DMS114 treated with DMSO at 0.1 percent for 48 hours (cell line): ENCODE measurements at regions not wholly inside any gene's neighbourhood (a gene's known extent, or its start where the extent isn't known, plus 50 kb on each side); places are given as distances from the start of the nearest gene placed in this dataset.
"Not testable (repeated sequence)": the region's sequence is repeated elsewhere in the genome, so short reads cannot be mapped to it uniquely, and the experiment has no call there.

Source experiments
- DNase-seq: peaks from one replicate; lab custom pipeline; 2025; ENCODE audit not compliant: unreplicated experiment; lab: John Stamatoyannopoulos, UW

DNA sequence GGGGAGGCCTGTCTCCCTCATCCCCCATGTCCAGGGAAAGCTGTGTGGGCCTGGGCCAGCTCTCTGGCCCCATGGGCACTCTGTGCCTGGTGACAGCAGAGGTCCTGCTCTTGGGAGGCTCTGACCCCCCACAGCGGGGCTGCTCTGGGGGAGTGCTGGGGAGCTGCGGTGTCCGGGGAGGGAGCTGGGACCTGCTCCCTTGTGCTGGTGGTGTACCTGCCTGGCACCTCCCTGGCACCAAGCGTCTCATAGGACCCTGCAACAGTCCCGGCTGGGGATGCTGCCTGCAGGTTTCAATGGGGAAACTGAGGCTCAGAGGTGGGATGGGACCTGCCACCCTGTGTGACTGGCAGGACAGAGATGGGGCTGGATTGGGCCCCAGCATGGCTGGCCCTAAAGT is 111.3 kb downstream of the KIF26A start:
- DNase-seq = no peak

GRCh38 chr14:104250175-104250574 is 111.8 kb downstream of the KIF26A start:
- DNase-seq = no peak

DNA sequence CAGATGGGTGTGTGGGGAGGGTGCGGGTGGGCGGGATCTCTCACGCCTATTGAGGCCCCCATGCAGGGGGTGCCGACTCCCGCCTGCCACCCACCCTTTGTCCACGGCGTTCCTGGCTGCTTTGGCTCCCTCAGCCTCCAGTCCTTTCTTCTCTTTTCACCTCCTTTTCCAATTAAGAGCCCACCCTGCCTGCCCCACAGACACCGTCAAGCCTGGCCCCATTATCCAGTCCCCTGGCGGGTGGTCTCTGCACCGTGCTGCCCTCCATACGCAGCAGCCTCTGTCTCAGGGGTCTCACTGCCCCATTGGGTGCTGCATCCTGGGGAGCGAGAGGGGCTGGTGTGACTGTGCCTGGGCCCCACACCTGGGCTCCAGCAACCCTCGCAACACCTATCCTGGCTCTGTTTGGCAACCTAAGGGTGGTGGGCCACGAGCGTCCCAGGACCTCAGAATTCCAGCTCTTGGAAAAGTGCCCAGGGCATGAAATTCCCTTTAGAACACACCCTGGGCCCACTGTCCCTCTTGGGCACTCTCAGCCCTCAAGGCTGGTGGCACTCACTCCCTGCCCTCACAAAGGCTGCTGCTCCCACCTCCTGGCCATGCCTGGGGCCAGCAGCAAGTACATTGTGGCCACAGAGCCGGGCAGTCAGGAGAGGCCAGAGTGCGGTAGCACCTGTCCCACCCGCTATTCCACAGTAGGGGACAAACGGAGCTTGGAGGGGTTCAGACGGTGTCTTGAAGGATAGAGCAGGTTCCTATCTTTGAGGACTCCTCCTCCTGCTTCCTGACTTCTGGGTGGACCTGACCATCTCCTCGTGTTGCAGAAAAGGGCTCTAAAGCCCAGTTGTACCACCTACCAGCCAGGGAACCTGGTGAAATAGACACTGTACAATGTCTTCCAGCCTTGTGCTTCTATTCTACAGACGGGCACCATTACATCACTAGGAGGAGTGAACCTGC is 114.1 kb downstream of the KIF26A start:
- DNase-seq = no peak

GRCh38 chr14:104253223-104253822 is 114.9 kb downstream of the KIF26A start:
- no peak for DNase-seq

DNA sequence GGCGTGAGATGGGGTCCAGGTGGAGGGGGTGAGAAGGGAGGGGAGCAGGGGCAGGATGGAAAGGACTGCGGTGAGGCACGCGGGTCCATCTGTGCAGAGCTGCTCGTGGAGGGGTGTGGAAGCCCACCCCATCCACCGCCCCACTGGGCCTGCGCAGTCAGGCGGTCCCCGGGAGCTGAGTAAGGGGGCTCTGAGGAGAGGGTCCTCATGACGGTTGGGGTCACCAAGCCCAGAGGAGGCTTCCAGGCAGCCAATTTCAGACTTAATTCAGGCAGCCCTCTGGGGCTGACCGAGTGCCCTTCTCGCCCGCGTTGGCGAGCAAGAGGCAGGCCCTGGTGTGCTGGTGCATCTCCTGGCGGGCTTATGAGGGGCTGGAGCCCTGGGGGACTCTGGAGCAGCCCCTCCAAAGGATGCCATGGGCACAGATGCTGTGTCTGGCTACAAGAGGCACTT is 115.5 kb downstream of the KIF26A start:
- DNase-seq = no peak

- no peak for DNase-seq
Measured at GRCh38 chr14:104254735-104255400, 116.5 kb downstream of the KIF26A start.

- DNase-seq = no peak
Measured at GRCh38 chr14:104256025-104256424, 117.6 kb downstream of the KIF26A start.

GRCh38 chr14:104262515-104263514 is 124.4 kb downstream of the KIF26A start:
- no peak for DNase-seq

- no peak for DNase-seq
Measured at GRCh38 chr14:104263675-104264358, 125.4 kb downstream of the KIF26A start.

DNA sequence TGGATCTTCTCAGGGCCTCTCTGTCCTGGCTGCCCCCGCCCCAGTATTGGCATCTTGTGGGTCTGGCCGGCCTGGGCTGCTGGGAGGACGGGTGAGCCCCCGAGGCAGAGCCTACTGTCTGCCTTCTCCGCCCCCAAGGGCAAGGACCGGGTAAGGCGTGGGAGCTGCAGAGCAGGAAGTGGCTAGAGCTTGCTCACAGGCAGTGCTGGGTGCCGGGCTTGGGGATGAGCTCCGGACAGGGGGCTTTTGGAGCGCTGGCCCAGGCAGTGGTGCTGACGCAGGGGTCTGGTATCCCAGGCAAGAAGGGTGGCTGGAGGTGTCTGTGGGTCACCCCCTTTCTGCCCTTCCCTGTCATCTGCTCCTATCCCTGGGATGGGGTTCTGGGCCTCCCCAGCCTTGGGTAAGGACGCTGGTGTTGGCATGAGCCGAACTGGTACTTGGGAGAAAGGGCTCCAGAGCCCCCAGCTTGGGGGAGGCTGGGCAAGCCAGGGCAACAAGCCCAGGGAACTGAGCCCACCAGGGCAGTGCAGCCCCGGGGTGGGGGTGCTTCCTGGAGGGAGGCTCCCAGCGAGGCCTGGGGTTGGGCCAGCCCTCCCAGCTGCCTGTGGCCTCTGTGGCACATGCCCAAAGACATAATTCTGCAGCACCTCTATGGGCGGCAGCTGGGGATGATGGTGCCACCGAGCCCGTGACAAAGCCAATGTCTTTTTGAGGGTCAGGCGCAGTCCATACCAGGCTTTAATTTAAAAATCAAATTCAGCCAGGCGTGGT is 126.3 kb downstream of the KIF26A start:
- DNase-seq = no peak

GRCh38 chr14:104265918-104266630 is 127.7 kb downstream of the KIF26A start:
- no peak for DNase-seq

DNA sequence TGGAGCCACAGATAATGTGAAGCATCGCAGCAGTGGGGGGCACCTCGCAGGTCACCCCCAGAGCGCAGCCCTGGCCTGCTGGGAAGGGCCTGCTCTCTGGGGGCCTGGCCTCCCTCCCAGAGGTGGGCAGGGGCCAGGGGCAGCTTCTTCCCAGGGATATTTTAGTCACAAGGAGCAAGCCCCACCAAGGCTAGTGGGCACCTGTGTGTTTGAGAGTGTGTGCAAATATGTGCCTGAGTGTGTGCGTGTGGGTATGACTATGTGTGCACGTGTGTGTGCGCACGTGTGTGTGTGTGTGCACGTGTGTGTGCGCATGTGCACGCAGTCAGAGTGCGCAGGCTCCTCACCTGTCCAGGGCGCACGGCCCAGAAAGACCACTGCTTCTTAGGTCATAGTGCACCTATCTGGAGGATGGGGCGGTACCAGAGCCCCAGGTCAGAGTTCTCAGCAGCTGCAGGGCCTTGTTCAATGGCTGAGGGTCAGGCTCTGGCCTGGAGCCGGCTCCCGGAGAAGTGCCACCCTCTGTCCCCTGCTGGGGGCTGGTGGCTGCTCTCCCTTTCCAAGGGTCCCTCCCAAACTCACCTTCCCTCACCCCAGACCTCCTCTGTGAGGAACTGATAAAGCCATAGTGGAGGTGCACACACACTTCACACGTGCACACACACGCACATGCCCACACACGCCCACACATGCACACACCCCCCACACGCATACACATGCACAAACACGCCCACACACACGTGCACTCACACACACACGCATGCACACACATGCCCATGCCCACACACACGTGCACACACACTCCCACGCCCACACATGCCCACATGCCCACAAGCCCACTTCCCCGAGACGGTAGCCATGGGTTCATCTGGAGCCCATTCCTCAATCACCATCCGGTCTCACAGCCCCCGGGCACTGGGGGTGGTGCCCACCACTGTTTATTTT is 128.5 kb downstream of the KIF26A start:
- no peak for DNase-seq

DNA sequence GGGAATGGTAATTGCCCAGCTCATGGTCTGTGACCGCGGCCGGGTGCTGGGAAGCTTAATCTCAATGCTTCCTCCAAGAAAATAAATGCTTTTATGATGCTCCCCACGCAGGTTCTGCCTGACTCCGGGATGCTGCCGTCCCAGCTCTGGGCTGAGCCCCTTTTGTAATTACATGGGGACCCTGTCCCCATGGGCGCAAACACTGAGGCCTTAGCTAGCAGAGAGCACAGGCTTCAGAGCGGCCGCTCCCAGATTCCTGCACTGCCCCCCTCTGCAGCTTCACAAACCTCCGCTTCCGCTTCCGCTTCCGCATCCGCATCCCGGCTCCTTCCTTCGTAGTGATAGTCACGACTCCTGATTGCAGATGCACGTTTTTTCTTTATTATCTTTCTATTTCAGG is 129.5 kb downstream of the KIF26A start:
- peak; percentile 27 for DNase-seq

GRCh38 chr14:104268295-104268694 is 129.9 kb downstream of the KIF26A start:
- DNase-seq = no peak

DNA sequence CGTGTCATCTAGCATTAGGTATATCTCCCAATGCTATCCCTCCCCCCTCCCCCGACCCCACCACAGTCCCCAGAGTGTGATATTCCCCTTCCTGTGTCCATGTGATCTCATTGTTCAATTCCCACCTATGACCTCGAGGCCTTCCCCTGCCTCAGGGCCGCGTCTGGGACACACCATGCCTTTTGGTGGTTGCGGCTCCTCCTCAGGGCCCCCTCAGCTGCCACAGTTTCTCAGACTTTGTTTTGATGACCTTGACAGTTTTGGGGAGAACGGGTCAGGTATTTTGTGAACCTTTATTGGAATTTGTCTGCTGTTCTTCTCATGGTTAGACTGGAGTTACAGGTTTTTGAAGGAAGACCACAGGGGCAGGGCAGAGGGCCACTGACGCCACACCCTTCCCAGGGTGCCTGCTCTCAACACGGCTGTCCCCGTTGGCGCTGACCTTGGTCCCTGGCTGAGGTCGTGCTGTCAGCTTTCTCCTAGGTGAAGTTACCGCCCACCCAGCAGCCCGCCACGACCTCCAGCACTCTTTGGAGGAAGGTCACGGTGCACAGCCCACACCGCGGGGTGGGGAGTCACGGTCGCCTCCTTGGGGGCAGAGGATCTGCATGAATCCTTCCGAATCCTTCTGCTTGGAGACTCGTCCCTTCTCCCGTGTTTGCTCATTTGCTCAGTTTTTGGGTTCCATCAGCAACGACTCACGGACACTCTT is 130.5 kb downstream of the KIF26A start:
- no peak for DNase-seq

- not testable (repeated sequence) for DNase-seq
Measured at GRCh38 chr14:104269511-104270241, 131.3 kb downstream of the KIF26A start.
